Tibial artery (tissue), 4 donors: ENCODE measurements at regions not wholly inside any gene's neighbourhood (a gene's known extent, or its start where the extent isn't known, plus 50 kb on each side); places are given as distances from the start of the nearest gene placed in this dataset.

Experiments
- DNase-seq, 2 donors: peaks; one replicate each; pipeline ENCODE4 v3.0.0-alpha.2; 2019
- H3K27ac ChIP-seq, 2 donors: fragments of 200-600 bp; sonication (generic) in 1 of 2; 1 replicate in 1 of 2; 2 replicates in 1 of 2; pipeline ENCODE4 v1.5.1; 2018 to 2019; ENCODE audit warnings: mild to moderate bottlenecking in 1 of 2
- H3K27me3 ChIP-seq, 2 donors: fragments of 200-600 bp; sonication (generic) in 1 of 2; one replicate each; pipeline versions ENCODE4 v1.5.1 to v1.6.0; 2016 to 2019
- H3K36me3 ChIP-seq, 3 donors: fragments of 200-600 bp; sonication (generic) in 2 of 3; one replicate each; pipeline ENCODE4 v1.5.1; 2016 to 2019; ENCODE audit warnings: mild to moderate bottlenecking in 2 of 3
- H3K4me1 ChIP-seq, 4 donors: fragments of 200-600 bp; sonication (generic) in 2 of 4; 1 replicate in 3 of 4; 2 replicates in 1 of 4; pipeline ENCODE4 v1.5.1; 2016 to 2019
- H3K4me3 ChIP-seq, 2 donors: fragments of 200-600 bp; sonication (generic) in 1 of 2; 1 replicate in 1 of 2; 2 replicates in 1 of 2; pipeline ENCODE4 v1.5.1; 2018 to 2019; ENCODE audit warnings: mild to moderate bottlenecking in 2 of 2
- H3K9me3 ChIP-seq, 3 donors: fragments of 200-600 bp; sonication (generic) in 1 of 3; one replicate each; pipeline ENCODE4 v1.5.1; 2016 to 2019
- CTCF ChIP-seq, 2 experiments: fragments of 200-600 bp in 1 of 2; fragments of 450-650 bp in 1 of 2; IDR thresholded peaks; one replicate each; pipeline ENCODE4 v1.5.1; 2017 to 2019; ENCODE audit warnings: antibody characterized with exemption in 2 of 2, mild to moderate bottlenecking in 1 of 2, moderate library complexity in 1 of 2
- intact Hi-C: fragments of 100-400 bp; cut with DNase I; formaldehyde crosslinking; loops from one replicate; pipeline ENCODE4 v1.15.0; 2023; ENCODE audit warnings: low total_unique reads

GRCh38 chr20:40634891-40635290 is 54.1 kb downstream of the MAFB start:
- no peak for DNase-seq
- no peak overlapping the region for H3K4me3 ChIP-seq

GRCh38 chr20:40633123-40633850 is 55.7 kb downstream of the MAFB start:
- intact Hi-C loops = no loop called here
- peak in 1 of 2 donors; percentile 49 for DNase-seq
- Histone ChIP-seq H3K27me3 (no peaks in the 10 kb centered on the region), H3K27ac (no peak overlapping the region), H3K9me3 (no peaks in the 10 kb centered on the region), H3K4me1 (peaks cover 0 to 9% (median 0%) of the 10 kb centered on the region in 4 donors), H3K4me3 (no peak overlapping the region), H3K36me3 (no peaks in the 10 kb centered on the region)
- no peak for TF ChIP-seq CTCF (IDR thresholded peaks at IDR 0.05)

More at GRCh38 chr20:40634891-40635290, 54.1 kb downstream of the MAFB start:
- intact Hi-C loops = no loop called here
- Histone ChIP-seq H3K9me3 (no peaks in the 10 kb centered on the region), H3K27ac (no peak overlapping the region), H3K27me3 (no peaks in the 10 kb centered on the region), H3K4me1 (peaks cover 0 to 9% (median 0%) of the 10 kb centered on the region in 4 donors), H3K36me3 (no peaks in the 10 kb centered on the region)
- TF ChIP-seq CTCF (IDR thresholded peaks at IDR 0.05) = no peak

GRCh38 chr20:40632346-40632976 is 56.6 kb downstream of the MAFB start:
- H3K27ac ChIP-seq = no peak overlapping the region
- no peaks in the 10 kb centered on the region for H3K9me3 ChIP-seq
- DNase-seq = no peak
- H3K4me1 ChIP-seq = peaks cover 0 to 9% (median 0%) of the 10 kb centered on the region in 4 donors
- no peaks in the 10 kb centered on the region for H3K27me3 ChIP-seq
- H3K36me3 ChIP-seq = no peaks in the 10 kb centered on the region
- TF ChIP-seq CTCF (IDR thresholded peaks at IDR 0.05) = no peak
- intact Hi-C loops = no loop called here
- H3K4me3 ChIP-seq = no peak overlapping the region

- DNase-seq = no peak
- no peaks in the 10 kb centered on the region for H3K27me3 ChIP-seq
- H3K4me3 ChIP-seq = no peak overlapping the region
- H3K4me1 ChIP-seq = peaks cover 0 to 9% (median 0%) of the 10 kb centered on the region in 4 donors
- TF ChIP-seq CTCF (IDR thresholded peaks at IDR 0.05) = no peak
- H3K9me3 ChIP-seq = peaks cover 0 to 6% (median 3%) of the 10 kb centered on the region in 3 donors
- no peaks in the 10 kb centered on the region for H3K36me3 ChIP-seq
- intact Hi-C loops = no loop called here
- H3K27ac ChIP-seq = no peak overlapping the region
These were observed 57.9 kb downstream of the MAFB start for GRCh38 chr20:40631119-40631631.

GRCh38 chr20:40630713-40631112 is 58.3 kb downstream of the MAFB start:
- intact Hi-C loops = no loop called here

More at GRCh38 chr20:40630713-40631112, 58.3 kb downstream of the MAFB start:
- no peak overlapping the region for H3K4me3 ChIP-seq
- H3K27ac ChIP-seq = no peak overlapping the region
- no peak for DNase-seq
- no peaks in the 10 kb centered on the region for H3K27me3 ChIP-seq
- no peak for TF ChIP-seq CTCF (IDR thresholded peaks at IDR 0.05)
- H3K9me3 ChIP-seq = peaks cover 0 to 6% (median 3%) of the 10 kb centered on the region in 3 donors
- H3K4me1 ChIP-seq = peaks cover 0 to 9% (median 0%) of the 10 kb centered on the region in 4 donors
- no peaks in the 10 kb centered on the region for H3K36me3 ChIP-seq
